Endometrial microvascular endothelial cells (primary cell): ENCODE measurements at regions not wholly inside any gene's neighbourhood (a gene's known extent, or its start where the extent isn't known, plus 50 kb on each side); places are given as distances from the start of the nearest gene placed in this dataset.
"Not testable (repeated sequence)": the region's sequence is repeated elsewhere in the genome, so short reads cannot be mapped to it uniquely, and the experiment has no call there.

Experiments
- in situ Hi-C: cut with HindIII; loops from 2 replicates; pipeline ENCODE4 v1.10.0; 2017; ENCODE audit warnings: low sequenced_read_pairs, low pct_unique_long_range_greater_than_20kb; ENCODE audit errors: inconsistent ontology term

DNA sequence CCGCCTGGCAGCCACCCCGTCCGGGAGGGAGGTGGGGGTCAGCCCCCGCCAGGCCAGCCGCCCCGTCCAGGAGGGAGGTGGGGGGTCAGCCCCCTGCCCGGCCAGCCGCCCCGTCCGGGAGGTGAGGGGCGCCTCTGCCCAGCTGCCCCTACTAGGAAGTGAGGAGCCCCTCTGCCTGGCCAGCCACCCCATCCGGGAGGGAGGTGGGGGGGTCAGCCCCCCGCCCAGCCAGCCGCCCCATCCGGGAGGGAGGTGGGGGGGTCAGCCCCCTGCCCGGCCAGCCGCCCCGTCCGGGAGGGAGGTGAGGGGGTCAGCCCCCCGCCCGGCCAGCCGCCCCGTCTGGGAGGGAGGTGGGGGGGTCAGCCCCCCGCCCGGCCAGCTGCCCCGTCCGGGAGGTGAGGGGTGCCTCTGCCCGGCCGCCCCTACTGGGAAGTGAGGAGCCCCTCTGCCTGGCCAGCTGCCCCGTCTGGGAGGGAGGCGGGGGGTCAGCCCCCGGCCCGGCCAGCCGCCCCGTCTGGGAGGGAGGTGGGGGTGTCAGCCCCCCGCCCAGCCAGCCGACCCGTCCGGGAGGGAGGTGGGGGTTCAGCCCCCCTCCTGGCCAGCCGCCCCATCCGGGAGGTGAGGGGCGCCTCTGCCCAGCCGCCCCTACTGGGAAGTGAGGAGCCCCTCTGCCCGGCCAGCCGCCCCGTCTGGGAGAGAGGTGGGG lies 476.6 kb downstream of the MID1IP1 start:
- in situ Hi-C loops = not testable (repeated sequence)

DNA sequence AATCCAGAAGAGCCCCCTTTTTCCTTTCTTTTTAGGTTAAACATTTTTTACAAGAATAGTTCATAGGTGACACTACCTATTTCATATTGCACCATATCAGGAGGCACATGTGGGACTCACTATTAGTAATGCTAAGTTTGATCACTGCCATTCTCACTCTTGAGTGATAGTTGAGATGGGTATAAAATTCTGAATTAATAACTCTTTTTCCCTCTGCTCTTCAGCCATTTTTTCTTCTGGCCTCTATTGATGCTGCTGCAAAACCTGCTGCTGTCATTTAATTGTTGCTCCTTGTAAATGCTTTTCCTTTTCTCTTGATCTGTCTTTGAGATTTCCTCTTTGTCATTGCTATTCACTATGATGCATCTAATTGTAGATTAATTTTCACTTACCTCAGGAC lies 482.0 kb downstream of the MID1IP1 start:
- in situ Hi-C loops = no loop called here

DNA sequence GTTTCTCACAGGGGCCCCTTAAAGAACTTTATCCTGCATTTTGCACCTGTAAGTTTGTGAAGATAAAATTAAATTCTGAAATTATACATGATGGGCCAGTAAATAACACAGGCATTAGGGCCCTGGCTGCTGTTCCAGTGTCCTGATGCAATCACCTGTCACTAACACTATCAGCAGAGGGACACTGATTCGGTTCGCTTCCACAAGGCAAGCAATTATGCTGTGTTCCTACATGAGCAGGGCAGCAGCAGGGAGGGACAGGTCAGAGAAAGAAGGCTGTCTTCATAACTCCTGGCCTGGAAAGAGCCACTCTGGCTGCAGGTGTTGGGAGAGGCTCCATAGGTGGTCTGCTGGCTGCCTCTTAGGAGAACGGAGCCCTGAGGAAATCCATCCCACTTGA lies 487.3 kb downstream of the MID1IP1 start:
- in situ Hi-C loops = no loop called here

DNA sequence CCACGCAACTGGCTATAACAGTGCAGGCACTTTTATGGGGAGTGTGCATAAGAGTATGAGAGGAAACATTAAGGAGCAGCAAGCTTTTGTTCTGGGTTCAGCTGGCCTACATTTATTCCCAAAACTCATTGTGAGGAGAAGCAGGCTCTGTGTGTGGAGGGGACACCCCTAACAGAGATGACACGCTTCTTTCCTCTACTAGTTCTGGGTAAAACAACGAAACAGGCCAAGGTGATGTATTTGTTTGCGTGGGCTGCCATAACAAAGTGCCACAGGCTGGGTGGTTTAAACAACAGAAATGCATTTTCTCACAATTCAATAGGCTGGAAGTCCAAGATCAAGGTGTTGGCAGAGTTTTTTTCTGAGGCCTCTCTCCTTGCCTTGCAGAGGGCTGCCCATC lies 488.6 kb downstream of the MID1IP1 start:
- in situ Hi-C loops = no loop called here

DNA sequence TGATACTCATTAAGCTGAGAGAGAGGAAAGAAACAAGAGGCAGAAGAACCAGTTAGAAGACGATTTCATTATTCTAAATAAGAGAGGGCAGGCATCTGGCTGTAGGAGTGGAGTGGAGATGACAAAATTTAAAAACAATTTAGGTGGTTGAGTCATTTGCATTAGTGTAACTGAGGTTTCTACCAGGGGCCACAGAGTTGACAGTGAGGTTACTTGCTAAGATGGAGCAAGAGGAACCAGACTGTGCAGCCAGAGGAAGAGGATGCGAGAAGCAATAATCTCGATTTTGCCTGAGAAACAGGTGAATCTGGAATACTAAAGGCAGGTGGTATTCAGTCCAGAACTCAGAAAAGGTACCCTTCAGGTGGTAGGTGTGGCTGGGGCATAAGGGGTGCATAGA lies 491.9 kb downstream of the MID1IP1 start:
- in situ Hi-C loops = no loop called here

DNA sequence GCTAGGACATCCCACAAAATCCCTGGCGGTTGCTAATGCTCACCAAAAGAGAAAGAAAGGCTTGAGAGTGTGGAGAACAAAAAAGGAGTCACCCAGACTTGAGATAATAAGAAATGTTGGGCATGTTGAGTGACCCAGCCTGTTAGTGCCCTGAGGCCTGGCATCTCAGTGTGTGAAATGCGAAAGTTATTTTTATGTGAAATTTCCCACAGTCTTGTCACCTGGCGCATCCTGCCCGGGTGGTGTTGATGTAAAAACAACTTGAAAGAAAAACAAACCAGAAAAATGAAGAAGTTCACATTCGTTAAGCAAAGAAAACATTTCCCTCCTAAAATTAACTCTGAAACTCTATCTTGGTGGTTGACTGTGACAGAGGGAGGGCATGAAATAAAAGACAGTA lies 495.2 kb downstream of the MID1IP1 start:
- in situ Hi-C loops = no loop called here

DNA sequence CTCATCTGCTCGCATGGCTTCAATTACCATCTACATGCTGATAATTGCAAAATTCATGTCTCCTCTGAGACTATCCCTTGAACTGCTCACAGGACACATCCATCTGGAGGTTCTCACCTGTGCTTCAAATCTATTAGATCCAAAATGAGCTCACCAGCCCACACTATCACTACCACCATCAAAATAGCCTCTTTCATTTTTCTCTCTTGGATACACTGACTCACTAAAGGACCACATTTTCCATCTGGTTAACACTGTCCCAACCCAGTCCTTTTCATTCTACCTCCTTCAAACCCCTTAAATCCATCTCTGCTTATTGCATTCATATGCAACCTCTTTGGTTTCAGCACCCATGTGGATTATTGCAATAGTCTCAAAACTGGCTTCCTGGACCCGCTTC lies 497.6 kb downstream of the MID1IP1 start:
- in situ Hi-C loops = no loop called here

DNA sequence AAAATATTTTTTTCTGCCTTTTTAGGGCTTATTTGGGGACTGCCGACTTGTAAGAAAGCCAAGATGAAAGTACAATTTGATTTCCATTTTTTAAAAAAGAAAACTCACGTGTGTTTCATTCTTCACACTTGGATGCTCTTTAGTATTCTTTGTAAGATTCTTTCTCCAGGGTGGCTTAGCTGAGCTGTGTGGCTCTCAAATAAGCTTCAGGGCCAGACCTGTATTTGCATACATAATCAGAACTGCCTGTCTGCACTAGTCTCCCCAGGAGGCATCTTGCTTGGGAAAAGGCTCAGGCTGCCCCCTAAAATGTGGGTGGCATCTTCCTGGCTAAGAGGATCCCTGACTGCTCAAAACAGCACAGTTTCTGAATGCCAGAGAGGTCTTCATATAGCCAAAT lies 498.4 kb downstream of the MID1IP1 start:
- in situ Hi-C loops = no loop called here

DNA sequence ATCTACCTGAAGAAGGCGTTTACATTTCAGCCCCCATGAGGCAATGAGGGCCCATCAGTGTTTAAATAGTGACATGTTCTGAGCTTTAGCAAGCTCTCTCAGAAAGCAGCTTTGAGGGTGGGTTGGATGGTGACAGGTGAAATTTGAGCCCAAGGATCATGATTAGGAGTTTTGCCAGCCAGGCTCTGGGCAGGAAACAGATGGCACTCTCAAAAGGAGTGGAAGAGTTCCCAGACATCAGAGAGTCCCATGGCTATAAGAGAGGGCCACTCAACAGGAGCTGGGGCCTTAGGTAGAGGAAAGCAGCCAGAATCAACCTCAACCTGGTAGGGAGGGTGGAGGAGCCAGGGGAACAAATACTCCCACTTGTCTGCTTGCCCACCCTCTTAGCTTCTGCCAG lies 499.8 kb downstream of the MID1IP1 start:
- in situ Hi-C loops = no loop called here

DNA sequence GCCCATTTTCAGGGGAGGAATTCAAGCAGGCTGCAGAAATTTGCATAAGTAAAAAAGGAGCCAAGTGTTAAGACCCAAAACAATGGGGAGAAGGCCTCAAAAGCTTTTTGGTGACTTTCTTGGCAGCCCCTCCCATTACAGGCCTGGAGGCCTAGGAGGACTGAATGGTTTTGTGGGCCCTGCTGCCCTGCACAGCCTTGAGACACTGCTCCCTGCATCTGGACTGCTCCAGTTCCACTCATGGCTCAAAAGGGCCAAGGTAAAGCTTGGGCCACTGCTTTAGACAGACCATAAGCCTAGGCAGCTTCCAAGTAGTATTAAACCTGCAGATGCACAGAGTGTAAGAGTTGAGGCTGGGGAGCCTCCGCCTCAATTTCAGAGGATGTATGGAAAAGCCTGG lies 501.6 kb downstream of the MID1IP1 start:
- in situ Hi-C loops = no loop called here

DNA sequence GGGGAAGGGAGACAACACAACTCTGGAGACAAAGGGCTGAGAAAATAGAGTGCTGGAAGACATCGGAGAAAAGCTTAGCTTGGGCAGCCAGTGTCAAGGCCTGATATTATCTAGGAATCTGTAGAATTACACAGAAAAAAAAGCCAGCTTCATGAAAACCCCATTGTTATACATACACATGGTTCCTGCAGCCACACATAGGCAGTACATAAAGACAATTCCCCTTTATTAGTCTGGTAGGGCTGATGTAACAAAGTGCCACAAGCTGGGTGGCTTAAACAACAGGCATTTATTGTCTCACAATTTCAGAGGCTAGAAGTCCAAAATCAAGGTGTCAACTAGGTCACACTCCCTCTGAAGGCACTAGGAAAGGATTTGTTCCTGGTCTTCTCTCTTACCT lies 503.5 kb downstream of the MID1IP1 start:
- in situ Hi-C loops = no loop called here

DNA sequence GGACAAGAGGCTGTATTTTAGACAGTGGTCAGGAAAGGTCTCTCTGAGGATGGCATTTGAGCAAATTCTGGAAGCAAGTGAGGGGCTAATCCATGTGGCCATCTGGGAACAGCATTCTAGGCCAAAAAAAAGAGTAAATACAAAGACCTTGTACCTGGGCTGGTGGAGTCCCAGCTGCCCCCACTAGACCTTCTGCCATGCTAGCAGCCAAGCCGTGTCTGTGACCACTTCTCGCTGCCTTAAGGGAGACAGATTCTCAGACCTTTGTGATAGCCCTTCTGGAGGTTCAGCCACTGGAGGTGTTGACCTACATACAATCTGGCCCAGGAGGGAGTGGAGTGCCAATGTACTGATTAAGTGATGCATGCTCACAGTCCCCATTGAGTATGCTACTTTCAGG lies 506.2 kb downstream of the MID1IP1 start:
- in situ Hi-C loops = no loop called here

DNA sequence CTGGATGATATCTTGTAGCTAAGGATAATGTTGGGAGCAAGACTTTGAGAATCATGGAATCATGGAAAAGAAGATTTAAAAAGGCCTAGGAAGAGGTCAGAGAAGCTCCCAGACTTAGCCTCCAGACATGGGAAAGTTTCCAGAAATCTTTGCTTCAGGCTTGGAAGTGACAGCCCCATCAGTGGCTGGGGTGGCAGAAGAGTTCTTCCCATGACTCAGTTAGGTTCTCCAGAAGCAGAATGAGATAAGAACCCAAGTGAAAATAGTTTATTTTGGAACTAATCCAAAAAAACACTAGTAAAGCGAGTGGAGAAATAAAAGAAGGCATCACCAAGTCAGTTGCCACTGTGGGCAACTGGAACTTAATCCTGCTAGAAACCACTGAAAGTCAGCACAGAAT lies 506.9 kb downstream of the MID1IP1 start:
- in situ Hi-C loops = no loop called here

DNA sequence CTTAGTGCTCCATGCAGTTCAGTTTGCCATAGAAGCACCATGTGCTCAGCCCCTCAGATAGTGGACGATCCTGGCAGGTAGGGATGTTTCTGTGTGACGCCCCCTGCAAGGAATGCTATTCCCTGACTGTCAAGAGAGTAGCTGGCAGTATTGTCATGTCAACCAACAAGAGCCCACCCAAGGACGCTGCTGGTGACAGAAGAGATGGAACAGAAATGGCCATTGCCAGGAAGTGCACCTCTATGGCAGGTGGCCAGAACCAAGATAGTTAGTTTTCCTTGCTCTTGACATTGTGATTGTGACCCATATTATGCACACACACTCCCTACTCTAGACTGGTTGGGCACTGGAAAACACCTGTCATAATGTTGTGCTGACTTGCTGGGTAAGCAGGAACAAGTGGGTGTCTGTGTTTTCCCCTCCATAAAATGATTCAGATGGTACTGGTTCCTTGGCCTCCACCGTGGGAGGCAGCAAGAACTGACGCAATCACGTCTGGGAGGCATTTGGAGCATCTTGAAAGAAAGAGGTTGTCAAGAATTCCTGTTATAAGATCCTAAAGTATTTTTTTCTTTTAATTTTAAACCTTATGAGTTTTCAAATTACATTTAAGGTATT lies 507.9 kb downstream of the MID1IP1 start:
- in situ Hi-C loops = no loop called here

DNA sequence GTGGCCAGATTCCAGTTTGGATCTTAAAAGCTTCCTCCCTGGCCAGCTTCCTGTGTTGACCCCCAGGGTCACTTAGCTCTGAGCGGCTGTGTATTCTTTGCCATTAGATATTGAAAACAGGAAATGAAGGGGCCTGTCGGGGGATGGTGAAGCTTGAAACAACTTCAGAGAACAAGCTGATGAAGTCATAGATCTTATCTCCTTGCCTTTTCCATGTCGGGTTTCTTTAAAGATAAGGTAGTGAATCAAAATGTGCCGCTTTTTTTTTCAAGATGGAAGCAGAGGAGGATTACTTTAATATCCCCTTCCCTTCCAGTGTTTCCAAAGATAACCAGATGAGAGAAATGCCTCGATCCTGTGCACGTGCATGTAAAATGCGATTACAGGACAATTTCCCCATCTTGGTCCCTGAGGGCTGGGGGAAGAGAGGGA lies 508.5 kb downstream of the MID1IP1 start:
- in situ Hi-C loops = no loop called here

DNA sequence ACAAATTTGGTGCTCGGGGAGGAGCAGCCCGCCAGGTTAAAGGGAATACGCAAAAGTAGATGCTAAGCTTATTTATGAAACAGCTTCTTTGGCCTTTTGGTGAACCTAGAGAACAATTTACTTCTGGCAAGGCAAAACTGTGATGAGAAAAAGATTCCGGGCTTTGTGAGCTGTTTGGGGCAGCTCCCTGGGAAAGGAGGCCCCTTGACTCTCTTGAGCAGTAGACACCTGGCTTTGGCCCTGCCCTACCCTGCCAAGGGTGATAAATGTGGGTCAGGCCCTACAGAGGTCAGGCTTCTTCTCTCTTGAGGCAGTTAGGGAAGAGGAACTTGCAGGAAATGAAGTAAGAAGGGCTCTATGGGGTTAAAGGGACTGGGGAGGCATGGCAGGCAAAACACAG lies 509.6 kb downstream of the MID1IP1 start:
- in situ Hi-C loops = no loop called here

DNA sequence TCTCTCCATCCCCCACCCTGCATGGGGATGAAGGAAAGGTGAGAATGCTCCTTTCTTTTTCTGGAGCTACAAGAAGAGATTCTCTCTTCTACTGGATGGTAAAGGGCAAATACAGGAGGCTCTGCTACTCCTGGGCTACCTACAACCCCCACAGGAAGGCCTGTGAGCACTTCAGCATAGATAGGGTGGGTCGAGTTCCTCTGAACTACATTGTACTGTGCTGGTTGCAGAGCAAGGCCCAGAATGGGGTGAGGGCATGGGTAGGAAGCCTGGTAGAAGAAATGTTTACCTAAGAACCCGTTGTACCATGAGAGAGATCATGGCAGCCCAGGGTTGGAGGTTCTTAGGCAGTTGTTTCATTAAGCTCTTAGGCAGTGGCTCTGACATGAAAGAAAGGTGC lies 510.4 kb downstream of the MID1IP1 start:
- in situ Hi-C loops = no loop called here

DNA sequence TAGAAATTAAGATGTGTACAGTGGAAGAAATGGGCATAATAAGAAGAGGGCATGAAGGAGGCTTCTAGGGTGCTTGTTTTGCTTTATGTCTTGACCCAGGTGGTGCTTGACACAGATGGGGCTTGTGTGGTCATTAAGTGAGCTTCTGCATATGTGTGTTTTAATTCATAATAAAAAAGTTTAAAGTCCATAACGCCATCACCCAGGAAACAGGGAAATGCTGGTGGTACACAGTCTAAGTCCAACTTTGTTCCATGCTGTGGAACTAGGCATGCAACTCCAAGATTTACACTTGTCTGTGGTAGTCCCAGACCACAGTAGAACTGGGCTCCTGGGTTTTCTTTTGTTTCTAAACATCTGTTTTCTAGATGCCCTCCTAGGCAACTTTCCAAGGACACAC lies 511.9 kb downstream of the MID1IP1 start:
- in situ Hi-C loops = no loop called here

DNA sequence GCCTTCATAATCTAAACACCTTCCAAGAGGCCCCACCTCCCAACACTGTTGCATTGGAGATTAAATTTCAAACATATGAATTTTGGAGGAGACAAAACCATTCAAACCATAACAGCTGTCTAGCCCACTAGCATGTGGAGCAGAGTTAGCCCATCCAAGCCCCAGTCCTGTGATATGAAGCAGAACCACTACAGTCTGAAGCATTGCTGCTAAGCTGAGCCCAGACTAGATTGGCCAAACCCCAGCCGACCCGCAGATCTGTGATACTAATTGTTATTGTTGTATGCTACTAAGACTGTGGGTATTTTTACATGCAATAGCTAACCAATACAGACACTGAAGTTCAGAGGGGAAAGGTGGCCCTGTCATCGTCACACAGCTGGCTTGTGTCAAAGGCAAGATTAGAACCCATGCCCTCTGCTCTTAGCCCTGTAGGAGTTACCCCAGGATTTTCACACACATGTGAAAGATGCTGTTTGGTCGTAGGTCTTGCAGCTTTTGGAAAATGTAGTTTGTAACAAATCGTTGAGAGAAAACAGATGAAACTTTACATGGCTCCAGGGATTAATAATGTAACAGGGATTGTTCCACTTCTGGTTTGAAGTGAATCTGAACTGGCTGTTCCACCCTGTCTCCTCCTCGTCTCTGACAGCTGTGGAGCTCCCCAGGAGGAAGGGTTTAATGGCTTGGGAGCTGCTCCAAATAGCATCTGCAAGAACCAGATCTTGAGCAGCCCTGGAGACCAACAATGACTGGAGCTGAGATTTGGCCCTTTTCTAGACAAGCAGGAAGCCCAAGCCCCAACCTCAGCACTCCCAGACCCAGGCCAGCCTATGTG lies 517.5 kb downstream of the MID1IP1 start:
- in situ Hi-C loops = no loop called here

DNA sequence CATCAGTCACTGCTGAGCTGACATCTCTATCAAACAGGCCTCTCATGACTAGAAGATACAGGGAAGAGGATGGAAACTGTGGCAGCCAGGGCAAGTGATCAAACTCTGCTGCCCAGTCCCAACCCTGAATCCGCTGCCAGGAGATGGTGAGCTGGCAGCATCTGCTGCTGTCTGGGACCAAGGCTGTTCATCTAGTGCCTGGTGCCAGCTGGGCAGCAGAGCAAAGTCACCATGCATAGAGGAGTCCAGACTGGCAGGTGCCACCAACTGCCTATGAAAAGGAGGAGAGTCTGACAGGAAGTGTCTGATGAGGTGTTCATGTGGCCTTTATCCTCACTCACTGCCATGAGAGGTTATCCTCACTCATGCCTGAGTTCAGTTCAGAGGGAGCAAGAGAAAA lies 518.9 kb downstream of the MID1IP1 start:
- in situ Hi-C loops = no loop called here
